Stimulated activated CD8-positive, alpha-beta memory T cell treated with anti-CD3 and anti-CD28 coated beads, Interleukin-7, amount 100 ng/mL, for 48 hours (primary cell): ENCODE measurements at regions not wholly inside any gene's neighbourhood (a gene's known extent, or its start where the extent isn't known, plus 50 kb on each side); places are given as distances from the start of the nearest gene placed in this dataset.

Experiments used
- DNase-seq, 2 donors: peaks; one replicate each; pipeline ENCODE4 v3.0.0-alpha.2; 2020; ENCODE audit warnings: low read depth in 1 of 2; ENCODE audit errors: extremely low read depth in 1 of 2

DNA sequence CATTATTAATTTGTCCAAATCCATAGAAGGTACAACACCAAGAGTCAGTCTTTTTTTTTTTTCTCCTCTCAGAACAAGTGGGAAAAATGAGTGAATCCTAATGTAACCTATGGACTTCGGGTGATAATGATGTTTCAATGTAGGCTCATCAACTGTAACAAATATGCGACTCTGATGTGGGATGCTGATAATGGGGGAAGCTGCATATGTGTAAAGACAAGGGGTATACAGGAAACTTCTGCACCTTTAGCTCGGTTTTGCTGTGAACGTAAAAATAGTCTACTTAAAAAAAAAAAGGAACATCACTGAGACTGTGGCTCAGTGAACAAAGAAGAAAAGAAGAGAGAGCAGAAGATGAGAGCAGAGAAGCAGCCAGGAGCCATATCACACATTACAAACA is 78.3 kb upstream of the ARHGAP32 start:
- DNase-seq = no peak

DNA sequence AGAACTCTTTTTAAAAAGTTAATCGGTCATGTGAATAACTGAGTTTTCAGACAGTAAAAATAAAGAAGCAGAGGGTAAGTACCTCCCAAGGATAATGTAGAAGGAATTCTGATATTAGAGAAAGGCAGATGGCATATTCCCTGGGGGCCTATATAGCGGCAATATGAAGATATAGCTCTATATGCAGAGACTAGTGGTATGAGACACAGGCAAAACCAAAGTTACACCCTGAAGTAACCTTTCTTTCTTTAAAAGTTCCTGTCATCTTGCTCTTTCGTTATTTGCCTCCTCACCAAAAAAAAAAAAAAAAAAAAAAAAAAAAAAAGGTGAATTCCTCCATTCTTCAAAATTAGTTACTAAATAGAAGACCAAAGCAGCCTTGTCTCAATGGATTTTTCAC is 76.2 kb upstream of the ARHGAP32 start:
- no peak for DNase-seq

DNA sequence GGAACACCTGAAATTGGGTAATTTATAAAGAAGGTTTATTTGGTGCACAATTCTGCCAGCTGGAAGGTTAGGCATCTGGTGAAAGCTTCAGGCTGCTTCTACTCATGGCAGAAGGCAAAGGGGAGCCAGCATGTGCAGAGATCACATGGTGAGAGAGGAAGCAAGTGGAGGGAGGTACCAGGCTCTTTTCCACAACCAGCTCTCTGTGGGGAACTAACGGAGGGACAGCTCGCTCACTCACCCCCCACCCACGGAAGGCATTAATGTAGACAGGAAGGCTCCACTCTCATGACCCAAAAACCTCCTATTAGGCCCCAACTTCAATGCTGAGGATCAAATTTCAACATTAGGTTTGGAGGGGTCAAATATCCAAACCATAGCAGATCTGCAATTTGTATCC is 75.6 kb upstream of the ARHGAP32 start:
- DNase-seq = no peak

DNA sequence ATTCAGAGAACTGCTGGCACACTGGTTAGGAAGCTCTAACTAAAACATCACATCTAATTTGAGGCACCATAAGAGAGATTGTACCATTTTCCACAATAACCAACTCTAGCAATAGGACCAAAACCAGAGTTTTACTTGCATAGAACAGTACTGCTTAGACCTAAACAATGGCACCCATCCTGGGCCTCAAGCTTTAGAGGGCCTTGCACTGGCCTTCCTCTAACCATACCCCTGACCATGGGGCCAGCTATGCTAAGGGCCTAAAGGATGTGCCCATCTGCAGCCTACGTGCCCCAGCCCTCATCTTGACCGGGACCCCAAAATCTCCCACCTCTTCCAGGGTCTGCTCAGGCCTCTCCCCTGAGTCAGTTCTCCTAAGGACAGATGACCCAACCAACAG is 74.4 kb upstream of the ARHGAP32 start:
- no peak for DNase-seq

DNA sequence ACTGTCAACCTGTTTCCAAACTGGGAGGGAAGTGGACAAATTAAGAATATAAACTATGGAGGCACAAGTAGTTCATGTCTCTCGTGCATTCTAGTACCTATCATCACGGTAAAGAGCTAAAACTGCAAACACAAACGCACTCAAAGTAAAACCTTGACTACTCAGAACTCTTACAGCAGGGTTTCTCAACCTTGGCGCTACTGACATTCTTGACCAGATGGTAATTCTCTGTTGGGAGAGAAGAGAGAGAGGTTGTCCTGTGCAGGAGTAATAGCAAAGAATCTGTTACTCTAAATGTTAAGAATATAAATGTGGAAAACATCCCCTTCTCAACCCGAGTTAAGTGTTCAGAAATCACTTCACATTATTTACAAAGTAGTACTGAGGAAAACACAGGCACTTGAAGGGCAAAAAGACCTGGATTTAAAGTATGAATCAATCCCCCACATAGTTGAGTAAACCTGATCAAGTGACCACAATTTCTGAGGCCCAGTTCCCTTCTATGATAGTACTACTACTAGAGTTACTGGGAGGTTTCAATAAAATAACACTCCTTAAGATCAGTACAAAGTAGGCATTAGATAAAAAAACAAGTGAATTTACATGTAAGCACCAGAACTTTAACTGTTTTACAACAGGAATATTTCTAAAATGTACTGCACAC is 73.1 kb upstream of the ARHGAP32 start:
- DNase-seq = no peak

DNA sequence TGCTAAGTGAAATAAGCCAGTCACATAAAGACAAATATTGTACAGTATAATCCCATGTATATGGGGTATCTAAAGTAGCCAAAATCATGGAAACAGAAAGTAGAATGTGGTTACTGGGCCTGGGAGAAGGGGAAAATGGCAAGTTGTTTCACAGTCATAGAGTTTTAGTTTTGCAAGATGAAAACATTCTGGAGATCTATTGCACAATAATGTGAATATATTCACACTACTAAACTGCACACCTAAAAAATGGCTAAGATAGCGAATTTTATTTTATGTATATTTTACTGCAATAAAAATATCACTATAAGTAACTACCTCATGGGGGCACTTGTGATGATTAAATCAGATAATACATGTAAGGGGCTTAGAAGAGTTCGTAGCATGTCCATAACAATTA is 72.0 kb upstream of the ARHGAP32 start:
- DNase-seq = no peak

DNA sequence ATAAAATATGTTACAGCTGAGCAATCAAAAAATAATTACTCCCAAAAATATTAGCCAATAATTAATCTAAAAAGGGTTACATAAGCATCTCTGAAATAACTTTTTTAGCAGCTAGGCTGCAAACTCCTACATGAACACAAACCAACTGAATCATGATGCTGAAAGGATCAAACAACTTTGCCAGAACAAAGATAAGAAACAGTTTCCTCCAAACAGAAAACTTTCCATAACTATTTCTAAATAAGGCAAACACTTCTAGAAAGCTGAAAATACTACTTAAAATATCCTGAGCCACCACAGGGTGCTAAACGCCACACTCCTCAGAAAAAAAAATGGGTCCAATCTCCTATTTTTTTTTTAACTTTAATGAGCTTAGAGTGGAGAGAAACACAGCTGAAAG is 68.6 kb upstream of the ARHGAP32 start:
- no peak for DNase-seq

DNA sequence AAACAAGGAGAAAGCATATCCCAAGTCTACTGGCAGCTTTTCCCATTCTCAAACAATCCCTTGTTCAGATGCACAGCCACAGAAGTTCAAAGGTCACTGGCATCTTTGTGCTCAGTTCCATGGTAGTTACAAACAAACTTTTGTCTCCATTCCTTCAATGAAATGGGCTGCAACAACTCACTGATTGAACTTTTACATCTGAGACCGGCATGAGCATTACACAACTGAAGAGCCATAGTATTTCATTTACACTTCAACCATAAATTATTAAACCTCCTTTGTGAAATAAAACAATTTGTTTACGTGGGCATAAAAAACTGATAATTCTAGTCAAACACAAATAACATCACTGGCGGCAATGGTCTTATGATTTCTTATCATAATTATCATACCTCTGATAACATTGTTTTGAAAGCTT is 67.8 kb upstream of the ARHGAP32 start:
- no peak for DNase-seq

DNA sequence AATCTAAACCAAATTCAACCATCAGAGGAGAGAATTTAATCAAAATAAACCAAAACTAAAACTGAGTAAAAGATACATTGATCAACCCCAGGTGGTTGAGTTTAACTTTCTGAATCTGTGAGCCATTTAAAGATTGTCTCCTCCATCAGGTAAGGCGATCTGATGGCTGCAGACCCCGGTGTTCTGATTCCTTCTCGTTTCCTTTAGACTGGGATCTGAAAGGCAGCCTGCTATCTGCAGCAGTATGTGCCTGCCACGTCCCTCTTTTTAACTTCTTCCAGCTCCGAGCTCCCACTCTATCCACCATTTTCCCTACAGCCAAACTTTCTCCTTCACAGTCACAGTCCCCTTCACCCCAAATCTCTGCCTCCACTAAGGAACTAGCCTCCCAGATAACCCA is 66.1 kb upstream of the ARHGAP32 start:
- no peak for DNase-seq

DNA sequence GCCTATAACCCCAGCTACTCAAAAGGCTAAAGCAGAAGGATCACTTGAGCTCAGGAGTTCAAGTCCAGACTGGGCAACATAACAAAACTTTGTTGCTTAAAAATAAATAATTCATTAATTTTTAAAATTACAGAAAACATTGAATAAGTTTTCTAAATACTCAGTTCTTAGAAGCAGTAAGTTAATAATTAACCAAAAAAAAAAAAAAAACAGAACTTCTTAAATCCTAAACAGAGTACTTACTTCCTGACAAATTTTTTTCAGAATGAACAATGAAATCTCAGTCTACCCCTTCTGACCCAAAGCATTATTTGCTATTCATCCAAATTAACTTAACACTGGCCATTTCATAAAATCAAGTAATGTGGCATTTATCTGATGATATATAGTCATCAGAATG is 65.4 kb upstream of the ARHGAP32 start:
- no peak for DNase-seq

DNA sequence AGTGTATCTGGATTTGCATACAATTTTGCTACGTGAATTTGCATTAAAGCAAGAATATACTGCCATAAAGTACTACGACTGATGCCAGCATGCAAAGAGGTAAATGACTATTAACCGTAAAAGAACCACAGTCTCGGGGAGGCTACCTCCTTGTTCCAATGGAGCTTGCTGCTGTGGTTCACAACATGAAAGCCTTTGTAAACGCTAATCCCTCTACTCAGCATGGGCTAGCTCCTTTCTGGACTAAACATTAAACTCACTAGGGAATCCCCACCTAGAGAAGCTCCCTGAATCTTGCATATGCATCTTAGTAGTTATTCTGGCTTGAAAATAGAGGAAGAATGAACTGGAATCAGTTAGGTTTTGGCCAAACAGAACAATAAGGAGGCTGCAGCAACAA is 60.5 kb upstream of the ARHGAP32 start:
- no peak for DNase-seq

DNA sequence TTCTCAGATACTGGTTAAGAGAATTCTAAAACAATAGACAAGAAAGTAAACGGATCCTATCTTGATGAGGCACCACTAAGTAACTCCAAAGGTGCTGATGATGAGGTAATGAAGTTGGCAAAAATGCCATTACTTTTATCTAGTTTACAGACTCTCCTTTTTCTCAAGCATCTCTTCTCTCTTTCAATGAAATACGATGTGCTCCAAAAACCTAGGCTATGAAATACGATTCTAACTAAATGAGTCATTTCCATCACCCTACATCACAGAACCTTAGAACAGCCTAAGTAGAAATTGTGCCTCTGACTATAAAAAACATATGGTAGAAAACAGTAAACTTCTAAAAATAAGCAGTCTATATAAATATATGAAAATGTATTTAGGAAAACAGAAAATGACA is 58.9 kb upstream of the ARHGAP32 start:
- DNase-seq = no peak

DNA sequence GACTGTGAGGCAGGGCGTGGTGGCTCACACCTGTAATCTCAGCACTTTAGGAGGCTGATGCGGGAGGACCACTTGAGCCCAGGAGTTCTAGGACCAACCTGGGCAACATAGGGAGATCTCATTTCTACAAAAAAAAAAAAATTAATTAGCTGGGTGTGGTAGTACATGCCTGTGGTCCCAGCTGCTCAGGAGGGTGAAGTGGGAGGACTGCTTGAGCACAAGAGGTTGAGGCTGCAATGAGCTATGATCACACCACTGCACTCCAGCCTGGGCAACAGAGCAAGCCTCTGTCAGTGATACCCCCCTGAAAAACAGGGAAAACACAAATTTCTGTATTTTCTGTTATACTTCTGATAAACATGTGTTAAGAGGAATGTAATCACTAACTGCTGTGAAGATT is 57.8 kb upstream of the ARHGAP32 start:
- DNase-seq = no peak

DNA sequence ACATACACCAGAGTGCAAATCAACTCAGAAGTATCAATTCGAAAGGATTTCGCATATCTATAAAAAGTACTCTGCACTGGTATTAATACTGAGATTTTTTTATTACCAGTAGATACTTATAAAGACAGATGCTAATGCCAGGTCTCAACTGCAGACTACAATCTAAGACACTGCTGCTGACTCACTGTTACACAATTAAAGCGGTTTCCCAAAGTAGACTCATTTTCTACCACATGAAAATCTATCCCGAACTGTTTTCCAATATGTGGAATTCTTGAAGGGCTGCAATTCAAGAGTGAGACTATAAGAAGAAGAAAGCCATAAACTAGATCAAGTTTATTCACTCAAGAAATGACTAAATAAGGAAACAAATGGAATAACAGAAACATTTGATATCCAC is 57.2 kb upstream of the ARHGAP32 start:
- no peak for DNase-seq

DNA sequence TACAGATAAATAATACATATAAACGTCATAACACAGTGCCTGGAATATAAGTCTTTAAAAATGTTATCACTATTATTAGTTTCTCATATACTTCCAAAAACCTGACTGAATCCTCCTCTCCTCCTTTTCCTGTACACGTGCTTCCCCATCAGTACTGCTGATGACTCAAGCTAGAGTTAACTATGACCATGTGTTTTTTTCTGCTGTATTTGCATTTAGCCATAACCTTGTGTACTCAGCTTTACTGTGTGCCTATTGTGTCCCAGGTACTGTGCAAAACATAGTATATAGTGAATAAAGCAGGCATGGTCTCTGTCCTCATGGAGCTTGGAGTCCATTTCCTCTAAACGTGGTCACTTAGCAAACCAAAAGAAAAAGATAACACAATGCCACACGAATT is 56.5 kb upstream of the ARHGAP32 start:
- DNase-seq = no peak

DNA sequence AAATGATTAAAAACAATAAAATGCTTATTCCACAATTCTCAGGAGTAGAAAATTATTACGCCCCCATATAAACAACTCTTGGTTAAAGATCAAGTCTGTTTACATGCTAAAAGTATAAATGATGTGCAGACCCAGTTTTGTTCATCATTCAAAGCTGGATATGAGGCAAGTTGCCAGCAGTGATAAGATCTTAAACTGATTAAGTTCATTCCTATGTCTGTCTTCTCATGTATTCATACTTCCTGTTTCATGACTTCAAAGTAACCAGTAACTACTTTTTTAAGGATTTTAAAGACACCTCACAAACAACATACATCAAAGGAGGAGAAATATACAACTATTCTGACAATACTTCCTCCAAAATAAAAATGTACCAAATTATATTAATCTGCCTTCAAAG is 55.0 kb upstream of the ARHGAP32 start:
- no peak for DNase-seq

DNA sequence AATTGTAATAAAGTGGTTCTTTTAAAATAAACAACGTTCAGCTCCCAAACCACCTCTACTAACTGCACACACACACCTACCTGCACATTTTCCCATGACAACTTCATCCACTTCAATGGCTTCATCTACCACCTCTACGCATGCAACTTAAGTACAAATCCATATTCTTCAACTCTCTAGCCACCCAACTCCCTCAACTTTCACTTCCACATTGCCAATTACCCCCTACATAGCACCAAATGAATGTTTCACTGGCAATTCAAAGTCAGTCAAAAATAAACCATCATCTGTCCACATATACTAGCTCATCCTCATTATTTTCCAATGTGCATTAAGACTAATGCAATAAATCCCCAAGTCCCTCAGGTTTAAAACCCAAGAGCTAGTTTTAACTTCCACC is 50.7 kb upstream of the ARHGAP32 start:
- DNase-seq = no peak
